ENCODE measurements at regions not wholly inside any gene's neighbourhood (a gene's known extent, or its start where the extent isn't known, plus 50 kb on each side); places are given as distances from the start of the nearest gene placed in this dataset.

GRCh38 chr3:190224863-190225692 lies 97.2 kb downstream of the CLDN1 start:
- H3K79me1 ChIP-seq (replicated peaks; ENCODE audit: low read length, poor library complexity, severe bottlenecking), result no peaks in the 10 kb centered on the region
- no peak overlapping the region for H2BK15ac ChIP-seq (ENCODE audit: low read depth, poor library complexity, severe bottlenecking)
- no peak overlapping the region for H3K23ac ChIP-seq (ENCODE audit: low read length in 2 of 2)
- H2AK5ac ChIP-seq (ENCODE audit: low read length, severe bottlenecking), result no peak overlapping the region
- H2BK120ac ChIP-seq (ENCODE audit: low read depth, low read length), result no peak overlapping the region
- H2BK5ac ChIP-seq (ENCODE audit: low read depth, low read length, poor library complexity, severe bottlenecking), result no peak overlapping the region
- no peaks in the 10 kb centered on the region for H3K36me3 ChIP-seq (ENCODE audit: control insufficient read depth in 1 of 2, insufficient read depth in 2 of 2, low read depth in 1 of 2, low read length in 2 of 2)
- H3K4me3 ChIP-seq (ENCODE audit: insufficient read depth in 1 of 2, low read depth in 1 of 2, low read length in 2 of 2), result no peak overlapping the region
- H3K27me3 ChIP-seq (ENCODE audit: control insufficient read depth in 1 of 2, insufficient read depth in 1 of 2, low read length in 2 of 2), result no peaks in the 10 kb centered on the region
- no peaks in the 10 kb centered on the region for H3K9me3 ChIP-seq (ENCODE audit: control insufficient read depth, low read length)
- H2AFZ ChIP-seq (ENCODE audit: low read depth, low read length), result no peak overlapping the region
- no peak overlapping the region for H3K4ac ChIP-seq (ENCODE audit: low read depth in 1 of 2, low read length in 2 of 2)
- H4K8ac ChIP-seq (ENCODE audit: low read length), result no peak overlapping the region
- 17% methylated on average over 3 of the region's 4 CpGs for WGBS
- H3K9ac ChIP-seq (ENCODE audit: low read length), result no peak overlapping the region
- no peak overlapping the region for H3K27ac ChIP-seq (ENCODE audit: low read length, poor library complexity, severe bottlenecking)
- H4K91ac ChIP-seq (ENCODE audit: low read length), result no peak overlapping the region
- H3K4me2 ChIP-seq (ENCODE audit: low read length, poor library complexity, severe bottlenecking), result no peak overlapping the region
- peak; percentile 54 for DNase-seq
- no peak overlapping the region for H2BK12ac ChIP-seq (ENCODE audit: low read length in 2 of 2)
- H3K4me1 ChIP-seq (ENCODE audit: control insufficient read depth, insufficient read depth, low read depth, low read length), result no peaks in the 10 kb centered on the region
- H3K18ac ChIP-seq (ENCODE audit: low read depth in 1 of 2, low read length in 2 of 2), result no peak overlapping the region
- no peak overlapping the region for H3K14ac ChIP-seq (ENCODE audit: low read length in 2 of 2)

- WGBS, result 83% methylated on average over 3 of the region's 4 CpGs
- no peak overlapping the region for H3K18ac ChIP-seq (ENCODE audit: low read depth in 1 of 2, low read length in 2 of 2)
Measured at GRCh38 chr3:190224456-190224855, 97.8 kb downstream of the CLDN1 start.

DNA sequence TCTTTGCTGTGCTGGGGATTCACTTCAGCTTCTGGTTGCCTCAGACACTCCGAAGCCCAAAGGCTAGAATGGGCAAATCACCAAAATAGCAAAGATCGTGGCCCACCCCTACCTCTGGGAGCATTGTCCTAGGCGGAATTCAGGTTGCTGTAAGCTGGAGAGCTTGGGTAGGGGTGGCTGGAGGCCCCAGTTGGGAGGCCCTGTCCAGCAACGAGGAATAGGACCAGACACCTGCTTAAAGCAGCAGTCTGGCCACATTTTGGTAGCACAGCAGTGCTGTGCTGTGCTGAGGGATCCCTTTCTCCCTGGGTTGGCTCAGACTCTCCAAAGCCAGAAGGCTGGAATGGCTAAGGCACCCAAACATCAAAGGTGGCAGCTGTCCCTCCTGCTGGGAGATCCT lies 99.3 kb downstream of the CLDN1 start:
- H2AK5ac ChIP-seq (ENCODE audit: low read length, severe bottlenecking), result no peak overlapping the region
- H2BK15ac ChIP-seq (ENCODE audit: low read depth, poor library complexity, severe bottlenecking), result no peak overlapping the region
- 100% methylated on average over 3 of the region's 4 CpGs for WGBS
- H3K4me2 ChIP-seq (ENCODE audit: low read length, poor library complexity, severe bottlenecking), result no peak overlapping the region
- H3K79me1 ChIP-seq (replicated peaks; ENCODE audit: low read length, poor library complexity, severe bottlenecking), result no peaks in the 10 kb centered on the region
- H3K4ac ChIP-seq (ENCODE audit: low read depth in 1 of 2, low read length in 2 of 2), result no peak overlapping the region
- no peak overlapping the region for H3K23ac ChIP-seq (ENCODE audit: low read length in 2 of 2)
- H3K9me3 ChIP-seq (ENCODE audit: control insufficient read depth, low read length), result peaks cover 3% of the 10 kb centered on the region
- no peak overlapping the region for H3K4me3 ChIP-seq (ENCODE audit: insufficient read depth in 1 of 2, low read depth in 1 of 2, low read length in 2 of 2)
- H3K36me3 ChIP-seq (ENCODE audit: control insufficient read depth in 1 of 2, insufficient read depth in 2 of 2, low read depth in 1 of 2, low read length in 2 of 2), result no peaks in the 10 kb centered on the region
- no peak for DNase-seq
- H2BK12ac ChIP-seq (ENCODE audit: low read length in 2 of 2), result no peak overlapping the region
- no peak overlapping the region for H2BK120ac ChIP-seq (ENCODE audit: low read depth, low read length)
- H2AFZ ChIP-seq (ENCODE audit: low read depth, low read length), result no peak overlapping the region
- H3K27ac ChIP-seq (ENCODE audit: low read length, poor library complexity, severe bottlenecking), result no peak overlapping the region
- no peak overlapping the region for H4K8ac ChIP-seq (ENCODE audit: low read length)
- no peak overlapping the region for H2BK5ac ChIP-seq (ENCODE audit: low read depth, low read length, poor library complexity, severe bottlenecking)
- H3K18ac ChIP-seq (ENCODE audit: low read depth in 1 of 2, low read length in 2 of 2), result no peak overlapping the region
- H3K27me3 ChIP-seq (ENCODE audit: control insufficient read depth in 1 of 2, insufficient read depth in 1 of 2, low read length in 2 of 2), result no peaks in the 10 kb centered on the region
- H3K14ac ChIP-seq (ENCODE audit: low read length in 2 of 2), result no peak overlapping the region
- no peaks in the 10 kb centered on the region for H3K4me1 ChIP-seq (ENCODE audit: control insufficient read depth, insufficient read depth, low read depth, low read length)
- H3K9ac ChIP-seq (ENCODE audit: low read length), result no peak overlapping the region
- H4K91ac ChIP-seq (ENCODE audit: low read length), result no peak overlapping the region

More at GRCh38 chr3:190224456-190224855, 97.8 kb downstream of the CLDN1 start:
- H3K4ac ChIP-seq (ENCODE audit: low read depth in 1 of 2, low read length in 2 of 2), result no peak overlapping the region
- H4K91ac ChIP-seq (ENCODE audit: low read length), result no peak overlapping the region
- H2BK5ac ChIP-seq (ENCODE audit: low read depth, low read length, poor library complexity, severe bottlenecking), result no peak overlapping the region
- no peak for DNase-seq
- no peak overlapping the region for H2BK120ac ChIP-seq (ENCODE audit: low read depth, low read length)
- H3K9me3 ChIP-seq (ENCODE audit: control insufficient read depth, low read length), result peaks cover 3% of the 10 kb centered on the region
- H3K27me3 ChIP-seq (ENCODE audit: control insufficient read depth in 1 of 2, insufficient read depth in 1 of 2, low read length in 2 of 2), result no peaks in the 10 kb centered on the region
- H3K9ac ChIP-seq (ENCODE audit: low read length), result no peak overlapping the region
- no peak overlapping the region for H2BK12ac ChIP-seq (ENCODE audit: low read length in 2 of 2)
- no peak overlapping the region for H3K27ac ChIP-seq (ENCODE audit: low read length, poor library complexity, severe bottlenecking)
- no peak overlapping the region for H4K8ac ChIP-seq (ENCODE audit: low read length)
- H3K4me1 ChIP-seq (ENCODE audit: control insufficient read depth, insufficient read depth, low read depth, low read length), result no peaks in the 10 kb centered on the region
- no peak overlapping the region for H2AFZ ChIP-seq (ENCODE audit: low read depth, low read length)
- no peak overlapping the region for H3K4me2 ChIP-seq (ENCODE audit: low read length, poor library complexity, severe bottlenecking)
- no peak overlapping the region for H2AK5ac ChIP-seq (ENCODE audit: low read length, severe bottlenecking)
- no peak overlapping the region for H2BK15ac ChIP-seq (ENCODE audit: low read depth, poor library complexity, severe bottlenecking)
- no peak overlapping the region for H3K4me3 ChIP-seq (ENCODE audit: insufficient read depth in 1 of 2, low read depth in 1 of 2, low read length in 2 of 2)
- no peaks in the 10 kb centered on the region for H3K79me1 ChIP-seq (replicated peaks; ENCODE audit: low read length, poor library complexity, severe bottlenecking)
- no peak overlapping the region for H3K23ac ChIP-seq (ENCODE audit: low read length in 2 of 2)
- H3K36me3 ChIP-seq (ENCODE audit: control insufficient read depth in 1 of 2, insufficient read depth in 2 of 2, low read depth in 1 of 2, low read length in 2 of 2), result no peaks in the 10 kb centered on the region
- no peak overlapping the region for H3K14ac ChIP-seq (ENCODE audit: low read length in 2 of 2)

GRCh38 chr3:190222360-190222759 lies 99.9 kb downstream of the CLDN1 start:
- H3K18ac ChIP-seq (ENCODE audit: low read depth in 1 of 2, low read length in 2 of 2), result no peak overlapping the region
- H4K91ac ChIP-seq (ENCODE audit: low read length), result no peak overlapping the region
- H2BK15ac ChIP-seq (ENCODE audit: low read depth, poor library complexity, severe bottlenecking), result no peak overlapping the region
- no peak for DNase-seq
- H3K14ac ChIP-seq (ENCODE audit: low read length in 2 of 2), result no peak overlapping the region
- no peak overlapping the region for H2AFZ ChIP-seq (ENCODE audit: low read depth, low read length)
- no peak overlapping the region for H2BK120ac ChIP-seq (ENCODE audit: low read depth, low read length)
- no peak overlapping the region for H4K8ac ChIP-seq (ENCODE audit: low read length)
- H3K27ac ChIP-seq (ENCODE audit: low read length, poor library complexity, severe bottlenecking), result no peak overlapping the region
- no peaks in the 10 kb centered on the region for H3K27me3 ChIP-seq (ENCODE audit: control insufficient read depth in 1 of 2, insufficient read depth in 1 of 2, low read length in 2 of 2)
- H2BK12ac ChIP-seq (ENCODE audit: low read length in 2 of 2), result no peak overlapping the region
- H3K23ac ChIP-seq (ENCODE audit: low read length in 2 of 2), result no peak overlapping the region
- H3K4me1 ChIP-seq (ENCODE audit: control insufficient read depth, insufficient read depth, low read depth, low read length), result no peaks in the 10 kb centered on the region
- peaks cover 3% of the 10 kb centered on the region for H3K9me3 ChIP-seq (ENCODE audit: control insufficient read depth, low read length)
- H3K4ac ChIP-seq (ENCODE audit: low read depth in 1 of 2, low read length in 2 of 2), result no peak overlapping the region
- no peaks in the 10 kb centered on the region for H3K79me1 ChIP-seq (replicated peaks; ENCODE audit: low read length, poor library complexity, severe bottlenecking)
- H3K9ac ChIP-seq (ENCODE audit: low read length), result no peak overlapping the region
- H3K4me3 ChIP-seq (ENCODE audit: insufficient read depth in 1 of 2, low read depth in 1 of 2, low read length in 2 of 2), result no peak overlapping the region
- 90% methylated on average over 3 of the region's 3 CpGs for WGBS
- no peak overlapping the region for H3K4me2 ChIP-seq (ENCODE audit: low read length, poor library complexity, severe bottlenecking)
- H2AK5ac ChIP-seq (ENCODE audit: low read length, severe bottlenecking), result no peak overlapping the region
- no peak overlapping the region for H2BK5ac ChIP-seq (ENCODE audit: low read depth, low read length, poor library complexity, severe bottlenecking)
- H3K36me3 ChIP-seq (ENCODE audit: control insufficient read depth in 1 of 2, insufficient read depth in 2 of 2, low read depth in 1 of 2, low read length in 2 of 2), result no peaks in the 10 kb centered on the region
